ENCODE measurements at regions not wholly inside any gene's neighbourhood (a gene's known extent, or its start where the extent isn't known, plus 50 kb on each side); places are given as distances from the start of the nearest gene placed in this dataset.

- ChIA-PET POLR2A (no interaction called here), CTCF (no interaction called here)
- Histone ChIP-seq H3K4me1 (peaks cover 5% of the 10 kb centered on the region; the same call in 1 of the 2 replicates), H3K36me3 (ENCODE audit: control insufficient read depth, insufficient read depth, low read length) (no peaks in the 10 kb centered on the region), H3K4me3 (ENCODE audit: low read depth, low read length) (no peak overlapping the region), H3K9me3 (no peaks in the 10 kb centered on the region), H3K27me3 (replicated peaks; ENCODE audit: control insufficient read depth, insufficient read depth, low read length) (peaks cover 11% of the 10 kb centered on the region)
- Mint-ChIP-seq H3K4me1 (ENCODE audit: low read depth, unreplicated experiment) (peaks cover 6% of the 10 kb centered on the region), H3K27ac (ENCODE audit: unreplicated experiment) (no peak overlapping the region), H3K4me3 (ENCODE audit: unreplicated experiment) (peak overlapping the region; percentile 78), H3K9me3 (ENCODE audit: unreplicated experiment) (no peaks in the 10 kb centered on the region), H3K36me3 (ENCODE audit: insufficient read depth, unreplicated experiment) (no peaks in the 10 kb centered on the region), H3K27me3 (ENCODE audit: insufficient read depth, unreplicated experiment) (peaks cover 34% of the 10 kb centered on the region)
- DNase-seq: no peak
- intact Hi-C loops (cut with micrococcal nuclease; ENCODE audit: unreplicated experiment): loop anchor here (10.0 kb wide), 1 partner anchor 1767 kb away; no protein-coding TSS in a partner anchor
- TF ChIP-seq CTCF (IDR thresholded peaks at IDR 0.05; ENCODE audit: insufficient read depth in 1 of 2, low read depth in 1 of 2, low read length in 1 of 2, severe bottlenecking in 1 of 2, unreplicated experiment in 1 of 2): no peak
- no TSS peak for BruUV-seq (replicated peaks)
These were observed 169.1 kb upstream of the PPP1R3A start for GRCh38 chr7:114087653-114088469.

GRCh38 chr7:114086914-114087652, 168.3 kb upstream of the PPP1R3A start:
- DNase-seq: no peak
- H3K4me3 Mint-ChIP-seq (ENCODE audit: unreplicated experiment): peak overlapping the region; percentile 78
- no peaks in the 10 kb centered on the region for H3K36me3 Mint-ChIP-seq (ENCODE audit: insufficient read depth, unreplicated experiment)
- Histone ChIP-seq H3K36me3 (ENCODE audit: control insufficient read depth, insufficient read depth, low read length) (no peaks in the 10 kb centered on the region), H3K9me3 (no peaks in the 10 kb centered on the region), H3K4me3 (ENCODE audit: low read depth, low read length) (no peak overlapping the region; the same call in 1 of the 2 replicates), H3K27me3 (replicated peaks; ENCODE audit: control insufficient read depth, insufficient read depth, low read length) (peaks cover 13% of the 10 kb centered on the region), H3K4me1 (peaks cover 5% of the 10 kb centered on the region; the same call in 1 of the 2 replicates)
- intact Hi-C loops (cut with micrococcal nuclease; ENCODE audit: unreplicated experiment): loop anchor here (1.0 to 10.0 kb wide), 2 partner anchors 130 to 1768 kb away; no protein-coding TSS in a partner anchor
- H3K4me1 Mint-ChIP-seq (ENCODE audit: low read depth, unreplicated experiment): peaks cover 6% of the 10 kb centered on the region
- no peak for TF ChIP-seq CTCF (IDR thresholded peaks at IDR 0.05; ENCODE audit: insufficient read depth in 1 of 2, low read depth in 1 of 2, low read length in 1 of 2, severe bottlenecking in 1 of 2, unreplicated experiment in 1 of 2)
- ChIA-PET CTCF (no interaction called here), POLR2A (no interaction called here)
- no peak overlapping the region for H3K27ac Mint-ChIP-seq (ENCODE audit: unreplicated experiment)
- no peaks in the 10 kb centered on the region for H3K9me3 Mint-ChIP-seq (ENCODE audit: unreplicated experiment)
- H3K27me3 Mint-ChIP-seq (ENCODE audit: insufficient read depth, unreplicated experiment): peaks cover 35% of the 10 kb centered on the region
- BruUV-seq (replicated peaks): no TSS peak

GRCh38 chr7:114086537-114086913, 167.7 kb upstream of the PPP1R3A start:
- H3K27ac Mint-ChIP-seq (ENCODE audit: unreplicated experiment): no peak overlapping the region
- ChIA-PET CTCF (no interaction called here), POLR2A (no interaction called here)
- no peaks in the 10 kb centered on the region for H3K36me3 Mint-ChIP-seq (ENCODE audit: insufficient read depth, unreplicated experiment)
- TF ChIP-seq CTCF (IDR thresholded peaks at IDR 0.05; ENCODE audit: insufficient read depth in 1 of 2, low read depth in 1 of 2, low read length in 1 of 2, severe bottlenecking in 1 of 2, unreplicated experiment in 1 of 2): no peak
- H3K4me1 ChIP-seq: peaks cover 5% of the 10 kb centered on the region; the same call in 1 of the 2 replicates
- DNase-seq: no peak
- peaks cover 6% of the 10 kb centered on the region for H3K4me1 Mint-ChIP-seq (ENCODE audit: low read depth, unreplicated experiment)
- H3K9me3 ChIP-seq: no peaks in the 10 kb centered on the region
- H3K27me3 ChIP-seq (replicated peaks; ENCODE audit: control insufficient read depth, insufficient read depth, low read length): peaks cover 13% of the 10 kb centered on the region
- no peaks in the 10 kb centered on the region for H3K36me3 ChIP-seq (ENCODE audit: control insufficient read depth, insufficient read depth, low read length)
- no TSS peak for BruUV-seq (replicated peaks)
- intact Hi-C loops (cut with micrococcal nuclease; ENCODE audit: unreplicated experiment): loop anchor here (1.0 to 10.0 kb wide), 2 partner anchors 131 to 1768 kb away; no protein-coding TSS in a partner anchor
- peak overlapping the region; percentile 78 for H3K4me3 Mint-ChIP-seq (ENCODE audit: unreplicated experiment)
- H3K4me3 ChIP-seq (ENCODE audit: low read depth, low read length): peak overlapping the region; percentile 35
- no peaks in the 10 kb centered on the region for H3K9me3 Mint-ChIP-seq (ENCODE audit: unreplicated experiment)
- H3K27me3 Mint-ChIP-seq (ENCODE audit: insufficient read depth, unreplicated experiment): peaks cover 31% of the 10 kb centered on the region

Measured in Caco-2 (cell line).